ENCODE measurements at regions not wholly inside any gene's neighbourhood (a gene's known extent, or its start where the extent isn't known, plus 50 kb on each side); places are given as distances from the start of the nearest gene placed in this dataset.

DNA sequence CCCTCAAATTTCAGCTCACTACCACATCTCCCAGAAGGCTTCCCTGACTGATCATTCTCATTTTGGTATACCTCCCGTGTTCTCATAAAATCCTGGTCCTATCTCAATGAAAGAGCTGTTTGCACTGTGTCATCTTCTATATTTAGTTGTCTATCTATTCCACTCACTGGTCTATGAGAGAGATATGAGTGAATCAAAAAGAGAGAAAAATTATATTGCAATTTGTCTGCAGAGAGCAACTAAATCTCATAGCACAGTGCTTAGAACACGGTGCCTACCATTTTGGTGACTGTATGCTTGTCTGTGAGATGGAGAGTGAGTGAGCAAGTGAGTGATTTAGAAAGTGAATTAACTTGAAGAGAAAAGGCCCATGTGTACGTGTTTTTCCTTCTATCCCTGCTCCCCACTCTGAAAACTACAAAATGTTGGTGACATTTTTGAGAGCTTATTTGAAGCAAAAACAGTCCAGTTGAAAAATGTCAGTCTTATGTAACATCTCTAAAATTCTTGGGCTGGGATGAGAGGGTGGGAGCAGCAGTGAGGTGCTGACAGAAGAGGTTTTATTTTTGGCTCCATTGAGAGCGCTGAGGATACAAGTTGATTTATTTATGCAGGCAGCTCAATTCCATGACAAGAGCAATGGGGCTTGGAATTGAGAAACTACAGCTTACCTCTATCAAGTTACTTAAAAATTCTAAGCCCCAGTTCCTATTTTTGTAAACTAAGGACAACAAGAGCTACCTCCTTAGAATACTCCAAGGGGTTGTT is 373.5 kb upstream of the CHST9 start:
- no peak for TF ChIP-seq TAF1 (IDR thresholded peaks at IDR 0.05; ENCODE audit: borderline replicate concordance, low read depth, low read length)
- no peak for TF ChIP-seq RAD51 (IDR thresholded peaks at IDR 0.05)
- no peak for TF ChIP-seq SIN3A (IDR thresholded peaks at IDR 0.05; ENCODE audit: low read depth, low read length)
- no peak for TF ChIP-seq CTCF (IDR thresholded peaks at IDR 0.05 in 2 of 3, conservative IDR thresholded peaks at IDR 0.05 in 1 of 3; ENCODE audit: control insufficient read depth in 2 of 3, extremely low read depth in 1 of 3, insufficient read depth in 1 of 3, low read depth in 3 of 3, low read length in 3 of 3)
- no peak for TF ChIP-seq POLR2AphosphoS5 (IDR thresholded peaks at IDR 0.05; ENCODE audit: low read length)

Measured in GM12878 (cell line).